ENCODE measurements at regions not wholly inside any gene's neighbourhood (a gene's known extent, or its start where the extent isn't known, plus 50 kb on each side); places are given as distances from the start of the nearest gene placed in this dataset.

GRCh38 chr5:166708291-166708690, 1583.2 kb upstream of the WWC1 start:
- no CpG with 5 or more reads among the region's 3 CpGs for WGBS (ENCODE audit: insufficient coverage, insufficient read length)

GRCh38 chr5:166709691-166710090, 1581.8 kb upstream of the WWC1 start:
- no peak for DNase-seq (ENCODE audit: low read depth, low spot score)
- H3K27me3 ChIP-seq (ENCODE audit: control insufficient read depth, insufficient read depth, low read length) = no peaks in the 10 kb centered on the region
- no peaks in the 10 kb centered on the region for H3K9me3 ChIP-seq (ENCODE audit: control insufficient read depth, insufficient read depth, low read length)
- peaks cover 1% of the 10 kb centered on the region; the same call in 1 of the 2 replicates for H3K4me1 ChIP-seq (ENCODE audit: control insufficient read depth, insufficient read depth, low read length)
- H3K36me3 ChIP-seq (ENCODE audit: control insufficient read depth, insufficient read depth, low read length) = no peaks in the 10 kb centered on the region
- no peak overlapping the region for H3K27ac ChIP-seq (ENCODE audit: low read length)
- no CpG with 5 or more reads among the region's 1 CpG for WGBS (ENCODE audit: insufficient coverage, insufficient read length)
- H3K4me3 ChIP-seq (ENCODE audit: low read length) = no peak overlapping the region

More at GRCh38 chr5:166708291-166708690, 1583.2 kb upstream of the WWC1 start:
- Histone ChIP-seq H3K27me3 (ENCODE audit: control insufficient read depth, insufficient read depth, low read length) (no peaks in the 10 kb centered on the region), H3K4me3 (ENCODE audit: low read length) (no peak overlapping the region), H3K27ac (ENCODE audit: low read length) (no peak overlapping the region), H3K4me1 (ENCODE audit: control insufficient read depth, insufficient read depth, low read length) (no peaks in the 10 kb centered on the region), H3K9me3 (ENCODE audit: control insufficient read depth, insufficient read depth, low read length) (no peaks in the 10 kb centered on the region), H3K36me3 (ENCODE audit: control insufficient read depth, insufficient read depth, low read length) (no peaks in the 10 kb centered on the region)
- no peak for DNase-seq (ENCODE audit: low read depth, low spot score)

GRCh38 chr5:166710271-166710670, 1581.2 kb upstream of the WWC1 start:
- H3K27ac ChIP-seq (ENCODE audit: low read length) = no peak overlapping the region
- H3K9me3 ChIP-seq (ENCODE audit: control insufficient read depth, insufficient read depth, low read length) = no peaks in the 10 kb centered on the region
- H3K36me3 ChIP-seq (ENCODE audit: control insufficient read depth, insufficient read depth, low read length) = no peaks in the 10 kb centered on the region
- no peaks in the 10 kb centered on the region for H3K27me3 ChIP-seq (ENCODE audit: control insufficient read depth, insufficient read depth, low read length)
- no peak overlapping the region for H3K4me3 ChIP-seq (ENCODE audit: low read length)
- H3K4me1 ChIP-seq (ENCODE audit: control insufficient read depth, insufficient read depth, low read length) = peaks cover 1% of the 10 kb centered on the region; the same call in 1 of the 2 replicates
- WGBS (ENCODE audit: insufficient coverage, insufficient read length) = no CpG with 5 or more reads among the region's 2 CpGs
- DNase-seq (ENCODE audit: low read depth, low spot score) = no peak

GRCh38 chr5:166712447-166713185, 1578.8 kb upstream of the WWC1 start:
- Histone ChIP-seq H3K4me3 (ENCODE audit: low read length) (no peak overlapping the region), H3K9me3 (ENCODE audit: control insufficient read depth, insufficient read depth, low read length) (no peaks in the 10 kb centered on the region), H3K36me3 (ENCODE audit: control insufficient read depth, insufficient read depth, low read length) (no peaks in the 10 kb centered on the region), H3K4me1 (ENCODE audit: control insufficient read depth, insufficient read depth, low read length) (peaks cover 1% of the 10 kb centered on the region; the same call in 1 of the 2 replicates), H3K27ac (ENCODE audit: low read length) (no peak overlapping the region), H3K27me3 (ENCODE audit: control insufficient read depth, insufficient read depth, low read length) (no peaks in the 10 kb centered on the region)
- WGBS (ENCODE audit: insufficient coverage, insufficient read length) = no CpG with 5 or more reads among the region's 1 CpG
- no peak for DNase-seq (ENCODE audit: low read depth, low spot score)

- Histone ChIP-seq H3K4me1 (ENCODE audit: control insufficient read depth, insufficient read depth, low read length) (peaks cover 1% of the 10 kb centered on the region; the same call in 1 of the 2 replicates), H3K4me3 (ENCODE audit: low read length) (no peak overlapping the region), H3K36me3 (ENCODE audit: control insufficient read depth, insufficient read depth, low read length) (no peaks in the 10 kb centered on the region), H3K27ac (ENCODE audit: low read length) (no peak overlapping the region), H3K27me3 (ENCODE audit: control insufficient read depth, insufficient read depth, low read length) (no peaks in the 10 kb centered on the region), H3K9me3 (ENCODE audit: control insufficient read depth, insufficient read depth, low read length) (no peaks in the 10 kb centered on the region)
- WGBS (ENCODE audit: insufficient coverage, insufficient read length) = no CpG with 5 or more reads among the region's 8 CpGs
- DNase-seq (ENCODE audit: low read depth, low spot score) = no peak
Measured at GRCh38 chr5:166713295-166713694, 1578.2 kb upstream of the WWC1 start.

GRCh38 chr5:166716856-166717492, 1574.5 kb upstream of the WWC1 start:
- Histone ChIP-seq H3K36me3 (ENCODE audit: control insufficient read depth, insufficient read depth, low read length) (no peaks in the 10 kb centered on the region), H3K27me3 (ENCODE audit: control insufficient read depth, insufficient read depth, low read length) (no peaks in the 10 kb centered on the region), H3K4me1 (ENCODE audit: control insufficient read depth, insufficient read depth, low read length) (peaks cover 1% of the 10 kb centered on the region; the same call in 1 of the 2 replicates), H3K27ac (ENCODE audit: low read length) (no peak overlapping the region), H3K9me3 (ENCODE audit: control insufficient read depth, insufficient read depth, low read length) (no peaks in the 10 kb centered on the region), H3K4me3 (ENCODE audit: low read length) (no peak overlapping the region)
- WGBS (ENCODE audit: insufficient coverage, insufficient read length) = no CpG with 5 or more reads among the region's 6 CpGs
- DNase-seq (ENCODE audit: low read depth, low spot score) = no peak

GRCh38 chr5:166719991-166720390, 1571.5 kb upstream of the WWC1 start:
- WGBS (ENCODE audit: insufficient coverage, insufficient read length) = no CpG with 5 or more reads among the region's 2 CpGs
- no peak overlapping the region for H3K27ac ChIP-seq (ENCODE audit: low read length)
- no peak overlapping the region for H3K4me3 ChIP-seq (ENCODE audit: low read length)
- H3K36me3 ChIP-seq (ENCODE audit: control insufficient read depth, insufficient read depth, low read length) = no peaks in the 10 kb centered on the region
- no peak for DNase-seq (ENCODE audit: low read depth, low spot score)
- no peaks in the 10 kb centered on the region for H3K4me1 ChIP-seq (ENCODE audit: control insufficient read depth, insufficient read depth, low read length)
- no peaks in the 10 kb centered on the region for H3K9me3 ChIP-seq (ENCODE audit: control insufficient read depth, insufficient read depth, low read length)
- H3K27me3 ChIP-seq (ENCODE audit: control insufficient read depth, insufficient read depth, low read length) = no peaks in the 10 kb centered on the region

- Histone ChIP-seq H3K4me3 (ENCODE audit: low read length) (no peak overlapping the region), H3K27ac (ENCODE audit: low read length) (no peak overlapping the region), H3K4me1 (ENCODE audit: control insufficient read depth, insufficient read depth, low read length) (no peaks in the 10 kb centered on the region), H3K36me3 (ENCODE audit: control insufficient read depth, insufficient read depth, low read length) (no peaks in the 10 kb centered on the region), H3K9me3 (ENCODE audit: control insufficient read depth, insufficient read depth, low read length) (no peaks in the 10 kb centered on the region), H3K27me3 (ENCODE audit: control insufficient read depth, insufficient read depth, low read length) (no peaks in the 10 kb centered on the region)
- no peak for DNase-seq (ENCODE audit: low read depth, low spot score)
- WGBS (ENCODE audit: insufficient coverage, insufficient read length) = no CpG with 5 or more reads among the region's 2 CpGs
Measured at GRCh38 chr5:166722939-166723338, 1568.5 kb upstream of the WWC1 start.

GRCh38 chr5:166724284-166724683, 1567.2 kb upstream of the WWC1 start:
- H3K4me3 ChIP-seq (ENCODE audit: low read length) = no peak overlapping the region
- no peak for DNase-seq (ENCODE audit: low read depth, low spot score)
- H3K4me1 ChIP-seq (ENCODE audit: control insufficient read depth, insufficient read depth, low read length) = no peaks in the 10 kb centered on the region
- no peak overlapping the region for H3K27ac ChIP-seq (ENCODE audit: low read length)
- H3K27me3 ChIP-seq (ENCODE audit: control insufficient read depth, insufficient read depth, low read length) = no peaks in the 10 kb centered on the region
- H3K36me3 ChIP-seq (ENCODE audit: control insufficient read depth, insufficient read depth, low read length) = no peaks in the 10 kb centered on the region
- no CpG with 5 or more reads among the region's 5 CpGs for WGBS (ENCODE audit: insufficient coverage, insufficient read length)
- H3K9me3 ChIP-seq (ENCODE audit: control insufficient read depth, insufficient read depth, low read length) = no peaks in the 10 kb centered on the region

GRCh38 chr5:166725593-166725992, 1565.9 kb upstream of the WWC1 start:
- DNase-seq (ENCODE audit: low read depth, low spot score) = no peak
- H3K27ac ChIP-seq (ENCODE audit: low read length) = no peak overlapping the region
- no CpG with 5 or more reads among the region's 1 CpG for WGBS (ENCODE audit: insufficient coverage, insufficient read length)
- no peaks in the 10 kb centered on the region for H3K9me3 ChIP-seq (ENCODE audit: control insufficient read depth, insufficient read depth, low read length)
- no peak overlapping the region for H3K4me3 ChIP-seq (ENCODE audit: low read length)
- H3K36me3 ChIP-seq (ENCODE audit: control insufficient read depth, insufficient read depth, low read length) = no peaks in the 10 kb centered on the region
- no peaks in the 10 kb centered on the region for H3K27me3 ChIP-seq (ENCODE audit: control insufficient read depth, insufficient read depth, low read length)
- no peaks in the 10 kb centered on the region for H3K4me1 ChIP-seq (ENCODE audit: control insufficient read depth, insufficient read depth, low read length)
